ENCODE measurements at regions not wholly inside any gene's neighbourhood (a gene's known extent, or its start where the extent isn't known, plus 50 kb on each side); places are given as distances from the start of the nearest gene placed in this dataset.

DNA sequence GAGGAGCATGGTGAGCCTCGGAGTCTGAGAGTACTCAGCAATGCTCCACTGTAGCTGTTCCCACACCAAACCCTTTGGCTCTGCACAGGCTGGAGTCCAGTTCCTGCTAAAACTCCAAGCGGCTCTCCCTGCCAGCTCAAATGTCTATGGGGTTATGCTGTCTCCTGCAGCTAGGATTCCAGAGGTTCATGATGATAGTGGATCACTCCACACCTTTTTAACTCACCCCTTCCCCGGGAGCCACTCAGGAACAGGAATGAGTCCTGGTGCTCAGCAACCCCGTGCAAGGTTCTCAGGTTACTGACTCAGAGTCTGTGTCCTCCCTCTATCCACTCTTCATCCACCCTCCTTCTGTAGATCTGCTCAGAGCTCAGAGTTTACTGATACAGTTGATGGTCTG lies 410.0 kb downstream of the CDH19 start:
- H3K4me3 ChIP-seq (ENCODE audit: low read depth, low read length), result no peak overlapping the region
- TF ChIP-seq, protein P1, sequence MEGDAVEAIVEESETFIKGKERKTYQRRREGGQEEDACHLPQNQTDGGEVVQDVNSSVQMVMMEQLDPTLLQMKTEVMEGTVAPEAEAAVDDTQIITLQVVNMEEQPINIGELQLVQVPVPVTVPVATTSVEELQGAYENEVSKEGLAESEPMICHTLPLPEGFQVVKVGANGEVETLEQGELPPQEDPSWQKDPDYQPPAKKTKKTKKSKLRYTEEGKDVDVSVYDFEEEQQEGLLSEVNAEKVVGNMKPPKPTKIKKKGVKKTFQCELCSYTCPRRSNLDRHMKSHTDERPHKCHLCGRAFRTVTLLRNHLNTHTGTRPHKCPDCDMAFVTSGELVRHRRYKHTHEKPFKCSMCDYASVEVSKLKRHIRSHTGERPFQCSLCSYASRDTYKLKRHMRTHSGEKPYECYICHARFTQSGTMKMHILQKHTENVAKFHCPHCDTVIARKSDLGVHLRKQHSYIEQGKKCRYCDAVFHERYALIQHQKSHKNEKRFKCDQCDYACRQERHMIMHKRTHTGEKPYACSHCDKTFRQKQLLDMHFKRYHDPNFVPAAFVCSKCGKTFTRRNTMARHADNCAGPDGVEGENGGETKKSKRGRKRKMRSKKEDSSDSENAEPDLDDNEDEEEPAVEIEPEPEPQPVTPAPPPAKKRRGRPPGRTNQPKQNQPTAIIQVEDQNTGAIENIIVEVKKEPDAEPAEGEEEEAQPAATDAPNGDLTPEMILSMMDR (IDR thresholded peaks at IDR 0.05; ENCODE audit: borderline replicate concordance, insufficient read depth, low read depth, low read length), result no peak

DNA sequence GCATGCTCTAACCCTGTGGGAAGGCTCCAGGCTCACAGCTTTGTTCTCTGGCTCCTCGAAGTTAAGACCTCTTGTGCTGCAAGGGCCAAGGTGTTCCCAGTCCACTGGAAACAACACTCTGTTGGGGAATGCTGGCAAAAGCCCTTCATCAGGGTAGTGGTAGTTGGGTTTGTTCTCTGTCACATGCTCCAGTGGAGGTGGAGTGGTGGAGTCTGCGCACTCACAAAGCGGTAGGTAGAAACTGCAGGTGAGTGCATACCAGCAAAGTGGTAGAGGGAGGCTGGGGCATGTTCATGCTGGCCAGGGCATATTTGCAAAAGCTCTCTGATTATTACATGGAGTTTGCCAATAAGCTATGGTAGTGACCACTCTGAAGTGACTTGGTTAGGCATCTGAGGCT lies 410.5 kb downstream of the CDH19 start:
- no peak overlapping the region for H3K4me3 ChIP-seq (ENCODE audit: low read depth, low read length)
- TF ChIP-seq, protein P1 (IDR thresholded peaks at IDR 0.05; ENCODE audit: borderline replicate concordance, insufficient read depth, low read depth, low read length), result no peak

DNA sequence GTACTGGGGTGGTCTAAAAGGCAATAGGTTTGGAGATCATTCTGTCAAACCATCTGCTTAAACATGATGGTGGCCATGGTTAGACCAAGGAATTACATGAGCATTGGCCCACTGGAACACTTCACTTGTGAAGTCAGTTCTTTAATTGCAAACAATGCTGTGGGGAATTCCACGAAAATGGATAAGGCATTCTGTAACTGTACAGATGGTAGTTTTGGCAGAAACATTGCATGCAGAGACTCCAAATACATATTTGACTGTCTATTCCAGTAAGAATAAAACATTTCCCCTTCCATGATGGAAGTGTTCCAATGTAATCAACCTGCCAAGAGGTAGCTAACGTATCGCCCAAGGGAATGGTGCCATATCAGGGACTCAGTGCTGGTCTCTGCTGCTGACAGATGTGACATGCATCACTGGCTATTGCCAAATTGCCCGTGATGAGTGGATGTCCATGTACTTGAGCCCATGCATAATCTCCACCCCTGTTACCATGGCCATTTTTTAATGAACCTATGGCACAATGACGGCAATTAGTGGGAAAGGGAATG lies 417.9 kb downstream of the CDH7 start:
- H3K4me3 ChIP-seq (ENCODE audit: low read depth, low read length), result no peak overlapping the region

DNA sequence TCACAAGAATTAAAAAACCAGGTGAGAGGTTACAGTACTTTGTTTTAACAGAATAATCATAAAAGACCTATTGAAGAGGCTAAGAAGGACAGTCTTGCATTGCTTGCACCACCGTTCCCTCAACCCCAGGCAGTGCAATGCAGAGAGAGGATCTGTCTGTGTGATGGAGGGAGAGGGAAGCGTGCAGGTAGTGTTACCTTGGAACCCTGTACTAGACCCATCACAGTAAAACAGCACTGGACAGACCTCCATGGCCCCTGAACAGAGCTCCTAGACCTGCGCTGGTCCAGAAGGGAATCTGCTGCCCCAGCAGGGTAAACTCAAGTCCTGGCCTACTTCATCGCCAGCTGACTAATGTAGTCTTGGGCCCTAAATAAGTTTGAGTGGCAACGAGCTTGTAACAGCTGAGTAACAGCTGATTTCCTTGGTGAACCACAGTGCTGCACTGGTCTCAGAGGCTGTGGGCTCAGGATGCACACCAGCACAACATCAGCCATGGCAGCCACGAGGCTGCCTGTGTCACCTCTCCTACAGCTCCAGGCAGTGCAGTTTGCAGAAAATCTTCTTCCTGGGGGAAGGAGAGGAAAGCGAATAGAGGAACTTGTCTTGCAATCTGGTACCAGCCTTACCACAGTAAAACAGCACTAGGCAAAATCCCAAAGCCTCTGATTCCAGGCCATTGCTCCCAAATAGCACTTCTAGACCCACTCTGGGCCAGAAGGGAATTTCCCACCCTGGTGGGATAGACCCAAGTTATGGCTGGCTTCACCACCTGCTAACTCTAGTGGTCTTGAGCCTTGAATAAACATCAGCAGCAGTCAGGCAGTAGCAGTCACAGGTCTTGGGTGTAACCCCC lies 417.2 kb downstream of the CDH7 start:
- H3K4me3 ChIP-seq (ENCODE audit: low read depth, low read length), result no peak overlapping the region
- TF ChIP-seq, protein P1 (IDR thresholded peaks at IDR 0.05; ENCODE audit: borderline replicate concordance, insufficient read depth, low read depth, low read length), result no peak

More for the DNA sequence above, 417.9 kb downstream of the CDH7 start:
- TF ChIP-seq, protein P1 (IDR thresholded peaks at IDR 0.05; ENCODE audit: borderline replicate concordance, insufficient read depth, low read depth, low read length), result no peak

DNA sequence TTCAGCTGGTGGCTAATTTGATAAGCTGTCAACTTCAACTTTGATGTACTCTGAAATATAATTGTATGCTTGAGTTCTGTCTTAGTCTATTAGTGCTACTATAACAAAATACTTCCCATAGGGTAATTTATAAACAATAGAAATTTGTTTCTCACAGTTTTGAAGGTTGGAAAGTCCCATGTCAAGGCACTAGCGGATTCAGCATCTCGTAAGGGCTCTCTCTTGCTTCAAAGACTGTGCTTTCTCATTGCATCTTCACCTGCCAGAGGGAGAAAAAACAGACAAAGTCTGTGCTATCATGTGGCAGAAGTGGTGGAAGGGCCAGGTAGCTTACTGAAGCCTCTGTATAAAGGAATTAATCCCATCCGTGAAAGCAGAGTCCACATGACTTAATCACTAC lies 409.2 kb downstream of the CDH7 start:
- TF ChIP-seq, protein P1 (IDR thresholded peaks at IDR 0.05; ENCODE audit: borderline replicate concordance, insufficient read depth, low read depth, low read length), result no peak
- no peak overlapping the region for H3K4me3 ChIP-seq (ENCODE audit: low read depth, low read length)

DNA sequence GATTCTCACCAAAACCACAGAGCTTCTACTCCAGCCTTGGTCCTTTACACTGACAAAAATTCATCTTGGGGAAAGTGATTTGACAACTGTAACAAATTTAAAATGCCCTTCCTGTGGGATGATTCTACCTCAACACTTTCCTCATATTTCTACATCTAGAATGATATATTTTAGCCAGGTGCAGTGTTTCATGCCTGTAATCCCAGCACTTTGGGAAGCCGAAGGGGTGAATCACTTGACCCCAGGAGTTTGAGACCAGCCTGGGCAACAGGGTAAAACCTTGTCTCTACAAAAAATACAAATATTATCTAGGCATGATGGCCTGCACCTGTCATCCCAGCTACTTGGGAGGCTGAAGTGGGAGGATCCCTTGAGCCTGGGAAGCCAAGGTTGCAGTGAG lies 408.6 kb downstream of the CDH7 start:
- no peak overlapping the region for H3K4me3 ChIP-seq (ENCODE audit: low read depth, low read length)
- TF ChIP-seq, protein P1 (IDR thresholded peaks at IDR 0.05; ENCODE audit: borderline replicate concordance, insufficient read depth, low read depth, low read length), result no peak
